Fibroblast of the aortic adventitia (primary cell): ENCODE measurements at regions not wholly inside any gene's neighbourhood (a gene's known extent, or its start where the extent isn't known, plus 50 kb on each side); places are given as distances from the start of the nearest gene placed in this dataset.

Experiments used
- DNase-seq: peaks from one replicate; pipeline ENCODE4 v3.0.0-alpha.2; 2010; ENCODE audit warnings: low read depth
- H3K4me3 ChIP-seq: 2 replicates; pipeline ENCODE4 v1.5.1; 2011; ENCODE audit warnings: low read depth, mild to moderate bottlenecking, control low read depth, low read length, moderate library complexity
- CTCF ChIP-seq: IDR thresholded peaks from 2 replicates; pipeline ENCODE4 v1.5.1; 2011; ENCODE audit warnings: mild to moderate bottlenecking, low read length, control low read depth, inconsistent platforms; ENCODE audit not compliant: insufficient read depth

GRCh38 chr2:107027205-107027604 is 141.2 kb upstream of the ST6GAL2 start:
- no peak overlapping the region for H3K4me3 ChIP-seq
- no peak for TF ChIP-seq CTCF
- DNase-seq: no peak

GRCh38 chr2:107027810-107028209 is 141.8 kb upstream of the ST6GAL2 start:
- H3K4me3 ChIP-seq: no peak overlapping the region
- no peak for DNase-seq
- no peak for TF ChIP-seq CTCF

- no peak for DNase-seq
- no peak for TF ChIP-seq CTCF
- H3K4me3 ChIP-seq: no peak overlapping the region
Measured at GRCh38 chr2:107028661-107029060, 142.7 kb upstream of the ST6GAL2 start.

GRCh38 chr2:107036293-107036692 is 150.3 kb upstream of the ST6GAL2 start:
- no peak overlapping the region for H3K4me3 ChIP-seq
- no peak for DNase-seq
- no peak for TF ChIP-seq CTCF

GRCh38 chr2:107062173-107062572 is 176.2 kb upstream of the ST6GAL2 start:
- no peak overlapping the region for H3K4me3 ChIP-seq
- DNase-seq: no peak
- TF ChIP-seq CTCF: no peak

- DNase-seq: no peak
- no peak overlapping the region for H3K4me3 ChIP-seq
- TF ChIP-seq CTCF: no peak
Measured at GRCh38 chr2:107062599-107063220, 176.7 kb upstream of the ST6GAL2 start.

- H3K4me3 ChIP-seq: no peak overlapping the region
- no peak for DNase-seq
- no peak for TF ChIP-seq CTCF
Measured at GRCh38 chr2:107063228-107063627, 177.3 kb upstream of the ST6GAL2 start.
